NCI-H748 (cell line): ENCODE measurements at regions not wholly inside any gene's neighbourhood (a gene's known extent, or its start where the extent isn't known, plus 50 kb on each side); places are given as distances from the start of the nearest gene placed in this dataset.
"Not testable (repeated sequence)": the region's sequence is repeated elsewhere in the genome, so short reads cannot be mapped to it uniquely, and the experiment has no call there.

Experiments used
- DNase-seq: peaks from one replicate; lab custom pipeline; 2025; ENCODE audit not compliant: unreplicated experiment; lab: John Stamatoyannopoulos, UW

DNA sequence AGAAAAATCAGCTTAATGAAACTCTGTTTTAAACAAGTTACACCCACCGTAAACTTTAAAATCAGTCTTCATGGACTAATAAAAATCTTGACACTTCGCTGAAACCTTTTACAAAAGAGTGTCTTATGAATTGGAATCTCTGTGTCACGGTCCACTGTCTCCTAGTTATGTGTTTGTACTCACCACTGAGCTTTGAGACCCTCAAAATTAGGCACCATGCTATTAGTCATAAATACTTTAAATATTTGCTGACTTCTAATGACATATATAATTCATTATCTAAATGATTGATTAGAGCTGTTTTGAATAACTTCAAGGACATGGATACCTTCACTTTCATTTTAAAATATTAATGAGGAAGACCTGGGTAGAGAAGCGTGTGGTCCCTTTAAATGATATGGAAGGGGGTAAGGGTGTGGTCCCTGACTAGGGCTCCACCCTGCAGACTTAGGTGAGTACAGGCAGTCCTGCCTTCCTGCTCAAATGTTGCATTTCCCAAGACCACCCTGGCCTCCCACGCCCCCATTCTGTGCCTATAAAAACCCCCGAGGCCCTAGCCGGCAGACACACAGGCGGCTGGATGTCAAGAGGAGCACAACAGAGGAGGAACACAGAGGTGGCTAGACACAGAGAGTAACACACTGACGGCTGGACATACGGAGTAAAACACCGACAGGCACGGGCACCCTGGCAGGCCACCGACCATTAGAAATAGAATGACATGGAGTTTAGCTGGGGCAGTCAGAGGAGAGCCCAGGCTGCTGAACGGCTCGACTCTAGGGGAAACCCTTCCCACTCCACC, 179.0 kb upstream of the CDH9 start:
- DNase-seq = peak; percentile 86

DNA sequence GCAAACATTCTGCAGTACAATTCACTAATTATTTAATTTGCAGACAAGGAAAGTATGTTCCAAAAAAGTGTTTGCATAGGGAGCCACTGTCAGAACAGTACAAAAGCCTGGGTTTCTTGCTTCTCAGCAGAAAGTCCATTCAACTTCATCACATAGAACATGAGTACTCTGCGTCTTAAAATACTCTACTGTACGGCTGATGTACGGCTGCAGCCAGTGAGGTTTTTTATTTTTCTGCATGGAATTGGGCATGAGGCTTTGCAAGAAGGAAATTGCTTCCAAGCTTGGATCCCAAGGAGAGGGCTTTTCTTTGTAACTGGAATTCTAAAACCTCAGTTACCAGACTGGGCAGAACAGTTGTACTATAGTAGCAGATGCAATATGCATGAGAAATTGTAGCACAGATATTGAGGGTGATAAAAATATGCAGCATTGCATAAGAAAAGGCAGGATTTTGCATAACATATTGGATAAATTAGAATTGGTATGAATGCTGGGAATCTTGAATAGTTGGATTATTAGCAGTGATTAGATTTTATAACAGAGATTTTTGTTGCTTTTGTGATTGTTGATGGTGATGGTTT, 178.1 kb upstream of the CDH9 start:
- DNase-seq = no peak

DNA sequence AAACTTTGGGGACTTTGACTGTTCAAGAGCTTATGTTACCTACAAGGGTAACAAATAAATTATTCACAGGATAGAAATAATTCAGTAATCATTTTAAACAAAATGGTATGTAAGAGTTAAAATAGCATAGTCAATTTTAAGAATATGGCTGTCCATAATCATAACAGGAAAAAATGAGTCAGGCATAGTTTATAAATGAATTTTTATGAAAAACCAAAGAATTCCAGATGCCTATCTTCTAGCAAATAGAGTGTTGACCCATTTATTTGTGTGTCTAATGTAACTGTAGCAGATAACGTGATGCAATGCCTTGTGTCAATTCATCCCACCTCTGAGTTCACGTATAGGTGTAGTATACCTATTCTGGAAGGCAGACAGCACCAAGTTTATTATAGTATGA, 169.7 kb upstream of the CDH9 start:
- no peak for DNase-seq

DNA sequence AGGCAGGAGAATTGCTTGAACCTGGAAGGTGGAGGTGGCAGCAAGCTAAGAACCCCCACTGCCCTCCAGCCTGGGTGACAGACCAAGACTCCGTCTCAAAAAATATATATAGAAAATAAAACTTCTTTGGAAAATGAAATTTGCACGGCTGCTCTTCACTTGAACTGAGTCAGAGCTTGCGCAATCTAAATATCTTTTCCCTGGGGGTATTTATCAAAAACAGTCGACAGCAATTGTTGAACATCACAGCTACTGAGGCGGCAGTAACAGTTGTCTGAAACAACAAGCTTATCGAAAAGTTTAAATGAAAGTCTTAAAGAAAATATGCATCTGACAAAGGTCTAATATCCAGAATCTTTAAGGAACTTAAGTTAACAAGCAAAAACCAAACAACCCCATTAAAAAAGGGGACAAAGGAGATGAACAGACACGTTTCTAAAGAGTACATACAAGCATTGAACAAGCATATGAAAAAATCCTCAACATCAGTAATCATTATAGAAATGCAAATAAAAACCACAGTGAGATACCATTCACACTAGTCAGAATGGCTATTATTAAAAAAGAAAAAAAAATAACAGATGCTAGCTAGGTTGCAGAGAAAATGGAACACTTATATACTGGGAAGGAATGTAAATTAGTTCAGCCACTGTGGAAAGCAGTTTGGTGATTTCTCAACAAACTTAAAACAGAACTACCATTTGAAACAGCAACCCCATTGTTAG, 153.6 kb upstream of the CDH9 start:
- no peak for DNase-seq

DNA sequence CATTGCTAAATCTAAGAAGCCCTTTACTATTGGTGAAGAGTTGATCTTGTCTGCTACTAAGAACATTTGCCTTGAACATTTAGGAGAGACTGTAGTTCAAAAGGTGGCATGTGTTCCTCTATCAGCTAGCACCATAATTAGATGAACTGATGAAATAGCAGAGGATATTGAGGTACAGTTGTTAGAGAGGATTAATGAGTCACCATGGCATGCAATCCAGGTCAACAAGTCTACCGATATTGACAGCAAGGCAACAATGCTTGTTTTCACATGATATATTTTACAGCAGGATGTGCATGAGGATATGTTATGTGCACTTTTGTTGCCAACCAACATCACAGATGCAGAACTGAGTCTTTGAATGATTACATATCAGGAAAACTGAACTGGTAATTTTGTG, 134.3 kb upstream of the CDH9 start:
- no peak for DNase-seq

DNA sequence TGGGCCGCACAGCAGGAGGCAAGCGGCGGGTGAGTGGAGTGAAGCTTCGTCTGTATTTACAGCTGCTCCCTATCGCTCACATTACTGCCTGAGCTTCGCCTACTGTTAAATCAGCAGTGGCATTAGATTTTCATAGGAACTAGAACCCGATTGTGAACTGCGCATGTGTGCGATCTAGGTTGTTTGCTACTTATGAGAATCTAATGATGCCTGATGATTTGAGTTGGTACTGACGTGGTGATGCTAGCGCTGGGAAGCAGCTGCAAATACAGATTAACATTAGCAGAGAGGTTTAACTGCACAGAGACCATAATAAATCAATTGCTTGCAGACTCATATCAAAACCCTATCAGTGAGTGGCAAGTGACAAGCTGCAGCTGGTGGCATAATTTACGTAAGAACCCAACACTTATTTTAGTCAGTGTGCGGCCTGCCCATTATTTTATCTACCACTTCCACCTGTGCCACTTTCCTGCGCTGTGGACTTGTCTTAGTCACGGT, 133.4 kb upstream of the CDH9 start:
- DNase-seq = peak; percentile 27

DNA sequence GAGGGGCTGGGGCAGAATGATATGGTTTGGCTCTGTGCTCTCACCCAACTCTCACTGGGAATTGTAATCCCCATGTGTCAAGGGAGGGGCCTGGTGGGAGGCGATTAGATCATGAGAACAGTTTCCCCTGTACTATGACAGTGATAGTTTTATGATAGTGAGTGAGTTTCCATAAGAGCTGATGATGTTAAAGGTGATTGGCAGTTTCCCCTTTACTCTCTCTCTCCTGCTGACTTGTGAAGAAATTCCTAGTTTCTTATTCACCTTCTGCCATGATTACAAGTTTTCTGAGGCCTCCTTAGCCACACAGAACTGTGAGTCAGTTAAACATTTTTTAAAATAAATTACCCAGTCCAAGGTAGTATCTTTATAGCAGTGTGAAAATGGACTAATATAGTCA, 120.4 kb upstream of the CDH9 start:
- no peak for DNase-seq

DNA sequence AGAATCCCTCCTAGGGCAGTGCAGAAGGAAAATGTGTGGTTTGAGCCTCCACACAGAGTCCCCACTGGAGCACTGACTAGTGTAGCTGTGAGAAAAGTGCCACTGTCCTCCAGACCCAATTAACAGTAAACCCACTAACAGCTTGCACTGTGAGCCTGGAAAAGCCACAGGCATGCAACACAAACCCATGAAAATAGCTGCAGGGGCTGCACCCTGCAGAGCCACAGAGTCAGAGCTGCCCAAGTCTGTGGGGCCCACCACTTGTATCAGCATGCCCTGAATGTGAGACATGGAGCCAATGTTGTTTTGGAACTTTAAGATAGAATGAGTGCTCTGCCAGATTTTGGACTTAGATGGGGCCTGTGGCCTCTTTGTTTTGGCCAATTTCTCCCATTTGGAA, 119.8 kb upstream of the CDH9 start:
- DNase-seq = no peak

DNA sequence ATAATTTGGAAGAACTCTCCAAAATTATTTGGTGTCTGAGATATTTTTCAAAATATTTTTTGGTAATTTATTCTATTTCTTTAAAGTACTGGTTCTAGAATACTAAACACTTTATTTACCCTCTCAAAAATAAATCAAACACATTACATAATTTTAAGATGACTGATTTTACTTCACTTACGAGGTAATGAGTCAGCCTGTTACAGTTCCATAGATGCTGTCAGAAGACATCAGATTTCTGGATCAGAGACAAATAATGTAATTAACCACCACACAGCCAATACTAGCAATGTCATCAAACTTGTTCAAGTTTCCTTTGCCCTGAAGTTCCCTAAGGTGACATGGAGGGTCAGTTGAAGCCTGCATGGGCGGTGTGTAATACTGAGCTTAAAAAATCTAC, 106.1 kb upstream of the CDH9 start:
- DNase-seq = no peak

DNA sequence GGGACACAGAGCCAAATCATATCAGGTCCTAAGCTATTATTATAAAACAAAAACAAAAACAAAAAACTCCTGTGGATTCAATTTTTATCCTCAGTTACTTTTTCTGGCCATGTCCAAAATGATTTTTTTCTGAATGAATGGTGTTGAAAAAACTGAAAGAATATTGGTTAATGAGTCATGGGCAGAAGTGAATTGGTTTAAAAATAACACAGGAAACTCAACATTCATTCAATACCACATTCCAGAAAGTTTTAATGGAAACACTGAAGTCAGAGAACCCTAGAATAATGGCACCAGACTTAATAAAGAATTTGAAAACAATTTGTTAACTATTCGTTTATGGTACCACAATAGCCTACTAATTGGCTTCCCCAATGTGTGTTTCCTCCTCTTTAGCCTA, 102.4 kb upstream of the CDH9 start:
- DNase-seq = no peak

DNA sequence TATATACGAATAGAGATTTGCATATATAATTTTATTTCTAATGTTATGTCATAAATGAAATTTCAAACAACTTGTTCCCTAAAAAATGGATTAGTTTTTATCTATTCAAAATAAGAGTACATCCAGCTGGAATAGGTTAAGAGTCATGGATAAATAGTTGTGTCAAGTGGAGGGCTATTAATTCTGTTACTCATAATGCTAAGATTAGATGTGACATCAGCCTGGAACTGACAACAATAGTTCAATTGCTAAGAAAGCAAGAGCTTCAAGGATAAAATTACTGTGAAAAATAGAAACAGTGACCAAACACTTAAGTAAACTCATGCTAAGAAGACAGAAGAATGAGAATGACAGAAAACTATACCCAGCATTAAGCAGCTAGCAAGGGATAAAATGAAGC, 92.2 kb upstream of the CDH9 start:
- peak; percentile 76 for DNase-seq

DNA sequence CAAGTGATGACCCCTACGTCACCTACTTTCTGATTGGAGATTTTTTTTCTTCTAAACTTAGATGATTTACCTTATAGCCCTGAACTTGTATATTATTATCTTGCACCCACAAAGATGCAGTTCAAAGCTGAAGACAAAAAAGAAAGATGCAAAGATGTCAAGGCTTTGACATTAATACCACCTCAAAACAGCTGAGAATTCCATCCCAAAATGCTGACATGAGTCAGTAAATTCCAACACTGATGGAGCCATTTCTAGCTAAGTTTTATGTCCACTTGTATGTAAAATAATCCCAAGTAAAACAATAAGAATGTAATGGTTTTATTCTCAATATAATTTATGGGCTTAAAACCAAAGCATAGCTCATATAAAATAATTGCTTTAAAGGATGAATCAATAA, 91.5 kb upstream of the CDH9 start:
- DNase-seq = no peak

DNA sequence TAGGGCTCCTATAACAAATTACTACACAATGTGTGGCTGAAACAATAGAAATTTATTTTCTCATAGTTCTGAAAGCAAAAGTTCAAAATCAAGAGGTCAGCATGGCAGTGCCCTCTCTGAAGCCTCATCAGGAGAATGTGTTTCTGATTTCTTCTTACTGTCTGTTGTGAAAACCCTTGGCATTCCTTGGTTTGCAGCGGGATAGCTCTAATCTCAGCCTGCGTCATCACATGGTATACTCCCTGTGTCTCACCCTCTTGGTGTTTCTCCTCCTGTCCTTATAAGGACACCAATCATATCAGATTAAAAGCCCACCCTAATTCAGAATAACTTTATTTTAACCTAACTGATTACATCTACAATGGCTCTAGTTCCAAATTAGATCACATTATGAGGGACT, 87.5 kb upstream of the CDH9 start:
- no peak for DNase-seq

DNA sequence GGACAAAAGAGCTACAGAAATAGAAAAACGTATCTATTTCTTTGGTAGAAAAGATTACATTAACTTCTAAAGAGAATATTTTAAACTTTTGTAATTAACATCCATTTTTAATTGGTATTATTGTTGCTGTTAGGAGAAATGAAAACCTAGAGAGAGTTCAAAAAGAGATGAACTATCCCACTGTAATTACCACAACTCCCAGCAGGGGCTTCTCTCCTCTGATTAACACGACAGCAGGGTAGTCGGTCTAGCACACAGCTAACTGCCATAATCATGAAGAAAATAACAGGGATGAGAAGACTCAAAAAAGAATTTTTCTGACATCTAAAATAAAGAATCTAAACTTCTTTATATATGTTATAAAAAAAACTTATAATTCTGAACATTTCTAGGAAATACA, 86.2 kb upstream of the CDH9 start:
- DNase-seq = peak; percentile 83

DNA sequence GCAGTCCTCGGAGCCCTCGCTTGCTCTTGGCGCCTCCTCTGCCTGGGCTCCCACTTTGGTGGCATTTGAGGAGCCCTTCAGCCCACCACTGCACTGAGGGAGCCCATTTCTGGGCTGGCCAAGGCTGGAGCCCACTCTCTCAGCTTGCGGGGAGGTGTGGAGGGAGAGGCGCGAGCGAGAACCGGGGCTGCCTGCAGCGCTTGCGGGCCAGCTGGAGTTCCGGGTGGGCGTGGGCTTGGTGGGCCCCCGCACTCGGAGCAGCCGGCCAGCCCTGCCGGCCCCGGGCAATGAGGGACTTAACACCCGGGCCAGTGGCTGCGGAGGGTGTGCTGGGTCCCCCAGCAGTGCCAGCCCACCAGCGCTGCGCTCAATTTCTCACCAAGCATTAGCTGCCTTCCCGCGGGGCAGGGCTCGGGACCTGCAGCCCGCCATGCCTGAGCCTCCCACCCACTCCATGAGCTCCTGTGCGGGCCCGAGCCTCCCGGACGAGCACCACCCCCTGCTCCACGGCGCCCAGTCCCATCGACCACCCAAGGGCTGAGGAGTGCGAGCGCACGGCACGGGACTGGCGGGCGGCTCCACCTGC, 81.4 kb upstream of the CDH9 start:
- not testable (repeated sequence) for DNase-seq

DNA sequence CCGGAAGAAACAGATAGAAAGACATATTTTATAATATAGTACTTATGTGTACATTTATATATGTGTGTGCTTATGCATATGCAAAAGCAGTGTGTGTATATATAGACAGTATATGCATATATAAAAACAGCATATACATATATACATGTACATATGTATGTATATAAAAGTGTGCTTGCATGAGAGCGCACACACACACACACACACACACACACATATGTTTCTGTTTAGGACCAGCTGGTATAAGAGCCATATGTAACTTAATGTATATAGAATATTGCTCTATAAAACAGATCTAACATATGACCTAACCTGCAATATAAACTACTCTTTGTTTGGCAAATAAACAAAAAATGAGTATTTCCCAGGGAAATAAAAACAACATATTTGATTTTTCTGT, 65.1 kb upstream of the CDH9 start:
- DNase-seq = no peak

DNA sequence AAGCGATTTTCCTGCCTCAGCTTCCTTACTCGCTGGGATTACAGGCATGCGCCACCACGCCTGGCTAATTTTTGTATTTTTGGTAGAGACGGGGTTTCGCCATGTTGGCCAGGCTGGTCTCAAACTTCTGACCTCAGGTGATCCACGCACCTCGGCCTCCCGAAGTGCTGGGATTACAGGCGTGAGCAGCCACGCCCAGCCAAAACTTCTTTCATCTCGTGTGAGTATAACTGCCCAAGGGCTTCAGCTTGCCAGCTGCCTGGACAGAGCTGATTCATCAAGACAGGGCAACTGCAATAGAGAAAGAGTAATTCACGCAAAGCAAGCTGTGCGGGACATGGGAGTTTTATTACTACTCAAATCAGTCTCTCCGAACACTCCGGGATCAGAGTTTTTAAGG, 57.4 kb upstream of the CDH9 start:
- DNase-seq = not testable (repeated sequence)

DNA sequence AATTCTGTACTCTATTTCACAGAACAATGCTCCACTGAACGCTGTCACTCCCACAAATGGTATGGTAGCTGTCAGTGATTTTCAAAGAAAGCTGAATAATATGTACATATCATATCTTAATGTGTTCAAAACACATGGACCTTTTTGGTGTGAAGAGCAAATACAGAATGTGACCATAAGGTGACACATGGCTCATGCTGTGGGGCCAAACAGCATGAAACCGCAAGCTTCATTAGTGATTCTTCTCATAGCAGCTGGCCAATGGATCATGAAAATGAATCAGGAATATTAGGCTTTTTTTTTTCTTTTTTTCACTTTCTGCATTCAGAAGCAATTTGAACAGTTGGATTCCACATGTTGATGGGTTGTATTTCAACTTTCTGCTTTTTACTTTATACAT, 54.9 kb upstream of the CDH9 start:
- no peak for DNase-seq

DNA sequence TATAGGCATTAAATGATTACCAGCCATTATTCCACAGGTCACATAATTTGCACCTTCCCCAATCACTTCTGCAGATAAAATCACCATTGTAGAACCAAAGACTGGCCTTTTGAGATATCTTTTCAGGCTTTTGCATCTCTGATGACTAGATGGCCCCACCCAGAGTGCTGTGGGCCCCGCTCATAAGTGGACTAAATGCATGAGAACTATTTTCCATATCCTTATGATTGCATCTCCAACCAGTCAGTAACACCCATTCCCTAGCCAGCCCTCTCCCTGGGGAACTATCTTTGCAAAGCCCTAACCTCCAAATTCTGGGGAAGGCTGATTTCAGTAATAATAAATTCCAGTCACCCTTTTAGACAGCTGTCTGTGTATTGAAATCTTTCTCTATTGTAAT, 53.5 kb upstream of the CDH9 start:
- DNase-seq = no peak

DNA sequence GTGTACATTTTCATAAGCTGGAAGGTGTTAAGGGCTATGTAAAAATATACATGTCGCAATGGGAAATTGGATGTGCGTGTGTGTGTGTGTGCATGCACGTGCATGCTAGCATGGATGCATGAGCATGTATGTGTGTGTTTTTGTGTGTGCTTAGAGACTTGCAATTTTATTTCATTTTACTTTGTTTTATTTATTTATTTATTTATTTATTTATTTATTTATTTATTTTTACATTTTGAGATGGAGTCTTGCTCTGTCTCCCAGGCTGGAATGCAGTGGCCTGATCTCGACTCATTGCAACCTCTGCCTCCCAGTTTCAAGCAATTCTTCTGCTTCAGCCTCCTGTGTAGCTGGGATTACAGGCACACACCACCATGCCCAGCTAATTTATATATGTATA, 50.4 kb upstream of the CDH9 start:
- not testable (repeated sequence) for DNase-seq
